Ishikawa (cell line): ENCODE measurements at regions not wholly inside any gene's neighbourhood (a gene's known extent, or its start where the extent isn't known, plus 50 kb on each side); places are given as distances from the start of the nearest gene placed in this dataset.

Experiments
- REST ChIP-seq: IDR thresholded peaks from 2 replicates; pipeline ENCODE4 v1.6.1; 2012; ENCODE audit warnings: low read depth, mild to moderate bottlenecking
- TAF1 ChIP-seq: IDR thresholded peaks from 2 replicates; pipeline ENCODE4 v1.6.1; 2012; ENCODE audit warnings: low read depth, mild to moderate bottlenecking
- ZBTB7A ChIP-seq: IDR thresholded peaks from 2 replicates; pipeline ENCODE4 v1.6.1; 2012; ENCODE audit warnings: low read depth

- TF ChIP-seq TAF1, result no peak
- no peak for TF ChIP-seq ZBTB7A
- no peak for TF ChIP-seq REST
These were observed 216.7 kb downstream of the IL20RB start for GRCh38 chr3:137174514-137174913.
